ENCODE measurements at regions not wholly inside any gene's neighbourhood (a gene's known extent, or its start where the extent isn't known, plus 50 kb on each side); places are given as distances from the start of the nearest gene placed in this dataset.

DNA sequence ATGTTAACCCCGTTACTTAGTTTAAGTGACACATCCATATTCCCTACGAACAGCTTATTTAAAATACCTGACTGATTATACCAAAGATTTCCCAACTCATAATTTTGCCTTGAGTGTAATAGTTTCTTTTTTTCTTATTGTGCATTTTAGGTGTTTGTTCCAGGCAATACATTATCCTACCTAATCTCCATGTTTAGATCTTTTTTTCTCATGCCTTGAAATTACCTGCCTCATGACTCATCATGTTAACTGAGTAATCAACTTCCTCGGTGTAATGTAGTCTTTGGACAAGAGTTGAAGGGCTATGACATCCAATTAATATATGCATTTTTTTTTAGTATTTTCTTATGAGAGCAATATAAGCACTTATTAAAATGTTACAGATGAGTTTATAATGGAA is 228.7 kb upstream of the ANKRD50 start:
- no peak for TF ChIP-seq POLR2A (IDR thresholded peaks at IDR 0.05; ENCODE audit: low read length)
- TF ChIP-seq GATA1 (IDR thresholded peaks at IDR 0.05; ENCODE audit: low read depth, low read length): no peak

All from erythroblast (primary cell).